T47D (cell line): ENCODE measurements at regions not wholly inside any gene's neighbourhood (a gene's known extent, or its start where the extent isn't known, plus 50 kb on each side); places are given as distances from the start of the nearest gene placed in this dataset.
"Not testable (repeated sequence)": the region's sequence is repeated elsewhere in the genome, so short reads cannot be mapped to it uniquely, and the experiment has no call there.

ENCODE experiments used
- DNase-seq, 2 experiments: peaks; one replicate each; pipeline versions ENCODE4 v3.0.0 to v3.0.0-alpha.2; 2011 to 2012; ENCODE audit warnings: low read depth in 1 of 2, low spot score in 1 of 2
- JUND ChIP-seq: IDR thresholded peaks from 2 replicates; pipeline ENCODE4 v1.6.1; 2012; ENCODE audit warnings: low read depth
- in situ Hi-C: cut with HindIII; loops from 2 replicates; pipeline ENCODE4 v1.10.0; 2016; ENCODE audit warnings: low sequenced_read_pairs, low pct_unique_long_range_greater_than_20kb

DNA sequence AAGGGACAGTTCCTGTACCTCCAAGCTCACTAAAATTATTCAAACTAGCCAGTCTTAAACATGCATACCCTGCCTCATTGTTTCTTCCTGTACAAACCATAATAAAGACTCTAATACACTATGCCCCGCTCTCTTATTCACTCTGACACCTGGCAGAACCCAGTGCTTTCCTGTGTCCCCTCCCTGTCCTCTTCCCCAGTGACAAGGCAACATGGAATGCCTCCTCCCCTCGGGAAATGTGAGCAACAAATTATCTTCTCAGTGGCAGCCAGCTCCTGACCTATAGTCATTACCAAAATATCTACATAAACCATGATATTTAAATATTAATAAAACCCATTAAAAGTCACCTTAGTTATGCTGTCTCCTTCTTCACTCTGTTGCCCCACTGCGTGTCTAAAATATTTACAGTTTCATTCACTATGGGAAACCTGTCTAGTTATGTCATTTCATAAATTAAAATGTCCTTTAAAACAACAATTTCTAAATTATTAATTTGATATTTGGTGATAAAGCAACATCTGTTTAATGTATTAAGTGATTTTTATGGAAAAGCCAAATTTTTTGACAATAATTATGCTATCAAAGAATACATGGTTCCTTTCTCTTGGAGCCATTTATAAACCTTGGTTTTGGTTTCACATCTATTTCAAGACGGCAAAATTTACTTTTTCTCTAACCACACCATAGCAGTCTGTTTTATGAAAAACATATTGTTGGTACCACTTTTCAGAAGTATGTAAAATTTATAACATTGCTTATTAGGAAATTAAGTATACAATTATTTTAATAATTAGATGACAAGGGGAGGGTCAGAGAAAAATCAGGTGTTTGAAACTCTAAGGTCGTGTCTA is 1355.2 kb downstream of the XPNPEP1 start:
- in situ Hi-C loops, result no loop called here
- no peak for TF ChIP-seq JUND
- DNase-seq, result no peak

DNA sequence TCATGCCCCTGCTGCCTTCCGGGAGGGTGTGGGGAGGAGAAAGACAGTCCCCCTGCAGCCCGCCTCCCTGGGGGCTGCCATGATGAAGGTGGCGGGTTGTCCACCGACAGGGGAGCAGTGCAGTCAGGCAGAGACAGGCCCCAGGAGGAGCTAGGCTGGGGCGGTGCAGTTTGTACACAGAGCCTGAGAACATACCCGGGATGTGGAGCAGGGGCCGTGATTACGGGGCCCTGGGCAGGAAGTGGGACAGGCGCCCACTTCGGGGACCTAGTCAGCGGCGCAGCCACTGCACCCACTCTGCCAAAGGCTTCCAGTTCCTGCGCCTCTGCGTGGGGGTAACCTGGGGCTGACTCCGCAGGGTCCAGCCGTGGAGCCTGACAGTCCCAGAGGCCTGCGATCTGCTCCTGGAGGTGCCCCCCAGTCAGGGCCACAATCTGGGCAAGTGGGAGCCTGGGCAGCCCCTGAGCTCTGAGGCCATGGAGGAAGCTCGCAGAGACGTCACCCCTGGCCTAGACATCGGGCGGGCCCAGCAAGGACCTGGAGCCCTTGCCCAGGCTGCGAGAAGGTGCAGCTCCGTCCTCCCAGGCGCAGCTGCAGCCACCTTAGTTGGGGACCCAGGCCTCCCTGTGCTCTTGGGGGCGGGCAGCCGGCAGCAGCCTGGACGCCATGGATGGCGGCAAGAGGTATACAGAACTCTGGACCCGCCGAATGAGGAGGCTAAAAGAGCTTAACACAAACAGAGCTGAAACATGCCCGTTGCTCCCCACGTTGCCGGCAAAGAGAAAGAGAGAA is 1356.8 kb downstream of the XPNPEP1 start:
- no peak for DNase-seq
- TF ChIP-seq JUND, result no peak
- in situ Hi-C loops, result no loop called here

DNA sequence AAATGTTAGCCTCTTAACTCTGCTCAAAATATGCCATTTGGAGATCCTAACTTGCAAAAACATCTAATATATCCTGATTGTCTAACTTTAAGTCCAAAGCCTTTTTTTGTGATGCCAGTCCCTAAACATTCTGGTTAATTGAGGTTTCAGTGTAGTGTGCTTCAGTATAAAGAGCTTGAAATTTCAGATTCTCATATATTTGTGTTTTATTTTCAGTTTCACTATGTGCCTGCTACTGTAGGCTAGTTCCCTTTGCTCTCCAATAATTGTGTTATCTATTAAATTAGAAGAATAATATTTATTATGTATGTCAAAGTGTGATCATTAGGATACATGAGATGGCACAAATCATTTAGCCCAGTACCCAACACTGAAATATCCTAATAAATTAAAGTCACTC is 1361.2 kb downstream of the XPNPEP1 start:
- TF ChIP-seq JUND, result no peak
- DNase-seq, result no peak
- in situ Hi-C loops, result no loop called here

DNA sequence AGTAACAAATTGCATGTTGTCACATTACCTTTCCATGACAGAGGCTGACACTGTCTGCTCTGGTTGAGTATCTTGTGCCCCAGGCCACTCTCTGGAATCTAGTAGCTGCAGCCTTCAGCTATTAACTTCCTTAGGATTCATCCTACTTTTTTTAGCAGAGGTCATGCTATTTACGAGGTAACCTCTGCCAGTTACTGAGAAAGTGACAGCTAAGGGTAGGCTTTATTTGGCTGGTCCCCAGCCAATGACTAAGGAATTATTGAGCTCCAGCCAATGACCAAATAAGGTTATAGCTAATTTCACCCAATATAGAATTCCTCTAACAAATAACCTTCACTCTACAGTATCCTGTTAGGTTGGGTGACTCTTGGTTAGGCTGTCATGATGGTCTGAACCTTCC is 1361.7 kb downstream of the XPNPEP1 start:
- in situ Hi-C loops, result no loop called here
- no peak for TF ChIP-seq JUND
- DNase-seq, result no peak

DNA sequence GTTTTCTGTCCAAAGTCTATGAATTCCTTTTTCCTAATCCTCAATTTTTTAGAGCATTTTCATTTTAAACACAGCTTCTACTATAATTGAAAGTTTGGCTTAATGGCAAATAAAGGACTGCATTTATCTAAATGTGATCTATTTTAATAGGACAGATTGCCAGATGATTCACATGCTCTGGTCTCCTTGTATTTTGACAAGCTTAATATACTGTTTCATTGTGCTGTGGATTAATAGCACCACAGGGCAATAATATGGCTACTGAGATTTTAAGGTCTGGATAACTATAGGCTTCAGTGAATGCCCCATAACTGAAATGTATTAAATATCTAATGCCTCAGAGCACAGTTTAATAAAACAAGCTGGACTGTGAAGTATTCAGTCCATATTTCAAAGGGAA is 1362.8 kb downstream of the XPNPEP1 start:
- TF ChIP-seq JUND, result no peak
- no peak for DNase-seq
- in situ Hi-C loops, result no loop called here

DNA sequence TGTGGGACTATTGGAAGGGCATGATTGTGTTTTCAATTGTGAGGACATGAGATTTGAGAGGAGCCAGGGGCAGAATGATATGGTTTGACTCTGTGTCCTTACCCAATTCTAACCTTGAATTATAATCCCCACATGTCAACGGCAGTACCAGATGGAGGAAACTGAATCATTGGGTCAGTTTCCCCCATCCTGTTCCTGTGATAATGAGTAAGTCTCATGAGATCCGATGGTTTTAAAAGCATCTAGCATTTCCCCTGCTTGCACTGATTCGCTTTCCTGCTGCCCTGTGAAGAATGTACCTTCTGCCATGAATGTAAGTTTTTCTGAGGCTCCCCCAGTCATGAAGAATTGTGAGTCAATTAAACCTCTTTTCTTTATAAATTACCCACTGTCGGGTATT is 1367.1 kb downstream of the XPNPEP1 start:
- in situ Hi-C loops, result no loop called here
- DNase-seq, result no peak
- no peak for TF ChIP-seq JUND

DNA sequence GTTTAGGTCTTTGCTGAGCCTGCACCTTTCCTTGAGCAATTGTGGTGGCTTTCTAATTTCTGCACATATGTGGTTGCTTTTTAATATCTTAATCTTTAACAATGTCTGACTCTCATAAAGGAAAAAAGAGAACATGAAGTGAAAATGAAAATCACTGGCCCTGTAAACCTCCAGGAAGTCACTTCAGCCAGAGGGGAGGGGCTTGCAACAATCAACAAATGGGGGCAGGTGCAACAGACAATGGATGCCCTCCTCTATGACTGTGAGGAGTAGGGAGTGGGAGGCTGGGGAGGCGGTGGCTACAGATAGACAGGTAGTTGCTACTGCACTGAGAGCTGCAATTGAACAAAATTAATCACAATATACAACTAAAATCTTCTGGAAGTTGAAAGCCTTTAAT is 1377.4 kb downstream of the XPNPEP1 start:
- DNase-seq, result no peak
- in situ Hi-C loops, result no loop called here
- no peak for TF ChIP-seq JUND

DNA sequence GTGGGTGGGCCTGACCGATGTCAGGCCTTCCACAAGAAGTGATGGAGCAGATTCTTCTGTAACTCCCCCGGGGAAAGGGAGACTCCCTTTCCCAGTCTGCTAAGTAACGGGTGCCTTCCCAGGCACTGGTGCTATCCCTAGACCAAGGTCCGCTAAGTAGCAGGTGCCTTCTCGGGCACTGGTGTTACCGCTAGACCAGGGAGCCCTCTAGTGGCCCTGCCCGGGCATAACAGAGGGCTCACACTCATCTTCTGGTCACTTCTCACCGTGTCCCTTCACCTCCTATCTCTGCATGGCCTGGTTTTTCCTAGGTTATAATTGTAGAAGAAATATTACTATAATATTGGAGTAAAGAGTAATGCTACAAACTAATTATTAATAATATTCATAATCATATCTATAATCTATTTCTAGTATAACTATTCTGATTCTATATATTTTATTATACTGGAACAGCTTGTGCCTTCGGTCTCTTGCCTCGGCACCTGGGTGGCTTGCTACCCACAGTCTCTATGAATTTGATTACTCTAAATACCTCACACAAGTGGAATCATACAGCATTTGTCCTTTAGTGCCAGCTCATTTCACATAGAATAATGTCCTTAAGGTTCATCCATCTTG is 1378.7 kb downstream of the XPNPEP1 start:
- in situ Hi-C loops, result no loop called here
- peak in 1 of 2 experiments; percentile 68 for DNase-seq
- TF ChIP-seq JUND, result no peak

DNA sequence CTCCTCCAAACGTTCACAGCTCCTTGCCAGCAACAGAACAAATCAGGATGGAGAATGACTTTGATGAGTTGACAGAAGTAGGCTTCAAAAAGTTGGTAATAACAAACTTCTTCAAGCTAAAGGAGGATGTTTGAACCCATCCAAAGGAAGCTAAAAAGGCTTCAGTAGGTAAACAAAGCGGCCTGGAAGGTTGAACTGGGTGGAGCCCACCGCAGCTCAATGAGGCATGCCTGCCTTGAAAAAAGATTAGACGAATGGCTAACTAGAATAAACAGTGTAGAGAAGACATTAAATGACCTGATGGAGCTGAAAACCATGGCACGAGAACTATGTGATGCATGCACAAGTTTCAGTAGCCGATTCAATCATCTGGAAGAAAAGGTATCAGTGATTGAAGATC is 1369.0 kb upstream of the SORCS1 start:
- in situ Hi-C loops, DNase-seq: not testable (repeated sequence)

DNA sequence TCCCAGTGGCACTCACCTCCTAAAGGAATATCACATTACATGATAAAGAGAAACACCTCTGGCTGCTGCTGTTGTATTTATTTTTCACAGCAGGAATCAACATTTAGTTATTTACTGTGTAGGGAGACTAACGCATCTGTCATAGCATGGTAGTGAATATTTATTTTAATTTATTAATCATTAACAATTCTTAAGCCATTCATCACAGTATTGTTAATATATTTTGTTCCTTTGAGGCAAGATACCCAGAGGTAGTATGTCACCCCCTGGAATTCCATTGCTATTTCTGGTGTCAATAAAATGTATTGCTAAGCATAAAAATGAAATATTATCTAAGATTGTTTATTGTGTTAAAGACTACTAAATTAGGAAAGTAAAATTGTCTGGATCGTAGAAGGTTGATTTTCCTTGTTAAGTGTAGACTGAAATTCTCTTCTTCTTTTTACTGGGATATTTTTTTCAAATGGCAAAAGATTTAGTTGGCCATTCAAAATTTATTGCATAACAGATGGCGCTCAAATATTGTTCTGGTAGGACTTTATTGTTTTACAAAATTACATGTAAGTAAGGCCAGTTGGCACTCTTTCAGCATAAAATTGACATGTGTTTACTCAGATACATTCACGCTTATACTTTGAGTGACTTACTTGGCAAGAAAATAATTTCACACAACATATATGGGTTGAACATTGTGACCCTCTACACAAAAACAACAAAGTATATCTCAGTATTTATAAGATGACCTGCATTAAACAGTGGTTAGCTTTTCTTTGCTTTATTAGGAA is 1358.7 kb upstream of the SORCS1 start:
- TF ChIP-seq JUND, result no peak
- DNase-seq, result no peak
- in situ Hi-C loops, result no loop called here

DNA sequence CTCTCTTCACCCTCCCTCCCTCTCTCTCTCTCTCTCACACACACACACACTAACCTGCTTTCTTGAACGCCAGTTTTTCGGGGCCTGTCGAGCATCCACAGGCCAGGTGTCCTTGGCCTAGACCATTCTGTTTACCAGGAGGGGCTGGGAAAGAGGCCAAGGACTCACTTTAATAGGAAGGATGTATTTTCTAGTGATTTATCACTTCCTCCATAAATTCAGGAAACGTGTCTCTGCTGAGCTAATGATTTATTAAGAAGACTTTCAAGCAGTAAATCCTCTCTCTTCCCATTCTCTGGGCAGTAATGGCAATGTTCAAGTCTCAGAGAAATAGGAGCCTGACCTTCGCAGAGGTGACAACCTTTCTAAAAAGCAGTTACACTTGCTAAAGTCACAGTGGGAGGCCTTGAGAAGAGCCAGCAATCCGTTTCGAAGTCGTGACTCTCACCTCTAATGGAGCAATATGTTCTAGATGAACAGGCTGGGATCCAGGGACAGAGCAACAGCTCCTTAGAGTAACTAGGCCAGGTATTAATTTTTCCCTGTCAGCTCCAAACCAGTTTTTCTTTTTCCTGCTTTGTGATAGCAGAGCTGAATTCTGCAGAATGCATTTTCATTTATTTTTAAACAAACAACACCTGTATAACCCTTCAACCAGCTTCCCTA is 1357.5 kb upstream of the SORCS1 start:
- in situ Hi-C loops, result no loop called here
- TF ChIP-seq JUND, result no peak
- DNase-seq, result no peak

DNA sequence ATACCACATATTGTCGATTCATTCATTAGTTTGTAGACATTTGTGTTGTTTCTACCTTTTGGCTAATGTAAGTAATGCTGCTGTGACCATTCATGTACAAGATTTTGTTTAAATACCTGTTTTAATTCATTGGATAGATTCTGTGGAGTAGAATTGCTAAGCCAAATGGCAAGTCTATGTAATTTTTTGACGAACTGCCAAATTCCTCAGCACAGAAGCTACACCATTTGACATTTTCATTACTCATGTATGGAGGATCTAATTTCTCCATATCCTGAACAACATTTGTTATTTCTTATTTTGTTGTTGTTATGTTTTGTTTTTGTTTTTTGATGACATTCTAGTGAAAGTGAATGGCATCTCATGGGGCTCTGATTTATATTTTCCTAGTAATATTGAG is 1351.3 kb upstream of the SORCS1 start:
- no peak for TF ChIP-seq JUND
- DNase-seq, result no peak
- in situ Hi-C loops, result no loop called here
